ENCODE measurements at regions not wholly inside any gene's neighbourhood (a gene's known extent, or its start where the extent isn't known, plus 50 kb on each side); places are given as distances from the start of the nearest gene placed in this dataset.

DNA sequence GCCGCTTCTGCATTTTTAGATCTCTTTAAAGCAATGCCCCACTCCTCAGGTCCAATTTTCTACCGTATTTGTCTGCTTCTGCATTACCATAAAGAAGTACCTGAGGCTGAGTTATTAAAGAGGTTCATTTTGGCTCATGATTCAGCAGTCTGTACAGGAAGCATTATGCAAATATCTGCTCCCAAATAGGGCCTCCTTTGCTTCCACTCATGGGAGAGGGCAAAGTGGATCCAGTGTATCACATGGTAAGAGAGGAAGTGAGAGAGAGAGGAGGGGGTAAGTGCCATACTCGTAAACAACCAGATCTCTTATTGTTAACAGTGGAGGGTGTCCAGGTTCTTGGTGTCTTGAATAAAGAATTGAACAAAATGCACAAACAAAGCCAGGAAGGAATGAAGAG, 316.1 kb upstream of the SEL1L start:
- TF ChIP-seq POLR2A (IDR thresholded peaks at IDR 0.05; ENCODE audit: low read depth, low read length) (no peak), POLR2AphosphoS5 (IDR thresholded peaks at IDR 0.05; ENCODE audit: low read depth, low read length) (no peak)
